ENCODE measurements at regions not wholly inside any gene's neighbourhood (a gene's known extent, or its start where the extent isn't known, plus 50 kb on each side); places are given as distances from the start of the nearest gene placed in this dataset.

- H3K9me3 Mint-ChIP-seq (ENCODE audit: unreplicated experiment), result peaks cover 13% of the 10 kb centered on the region
- no TSS peak for BruUV-seq (replicated peaks)
- TF ChIP-seq CTCF (IDR thresholded peaks at IDR 0.05; ENCODE audit: unreplicated experiment), result no peak
- intact Hi-C loops (cut with micrococcal nuclease), result loop anchor here (2.0 kb wide), 1 partner anchor 46 kb away; no protein-coding TSS in a partner anchor
- no peak overlapping the region for H3K4me3 Mint-ChIP-seq (ENCODE audit: unreplicated experiment)
- H3K4me1 Mint-ChIP-seq (ENCODE audit: insufficient read depth, unreplicated experiment), result peaks cover 31% of the 10 kb centered on the region
- ChIA-PET POLR2A (interaction anchor here (0.9 to 6.3 kb wide), 14 partner anchors 9 to 150 kb away, joined by 3 to 40 read pairs (median 6); no protein-coding TSS in a partner anchor), CTCF (no interaction called here)
- H3K27ac Mint-ChIP-seq (ENCODE audit: low read depth, unreplicated experiment), result peak overlapping the region; percentile 86
- H3K36me3 Mint-ChIP-seq (ENCODE audit: insufficient read depth, unreplicated experiment), result peaks cover 6% of the 10 kb centered on the region
- no peak for DNase-seq (ENCODE audit: unreplicated experiment)
- no peaks in the 10 kb centered on the region for H3K27me3 Mint-ChIP-seq (ENCODE audit: insufficient read depth, unreplicated experiment)
Observed at GRCh38 chr21:38958323-38958705, 152.6 kb downstream of the ETS2 start.

GRCh38 chr21:38957575-38958322 is 152.0 kb downstream of the ETS2 start:
- TF ChIP-seq CTCF (IDR thresholded peaks at IDR 0.05; ENCODE audit: unreplicated experiment), result no peak
- Mint-ChIP-seq H3K4me1 (ENCODE audit: insufficient read depth, unreplicated experiment) (peaks cover 31% of the 10 kb centered on the region), H3K27me3 (ENCODE audit: insufficient read depth, unreplicated experiment) (no peaks in the 10 kb centered on the region), H3K9me3 (ENCODE audit: unreplicated experiment) (peaks cover 13% of the 10 kb centered on the region), H3K27ac (ENCODE audit: low read depth, unreplicated experiment) (peak overlapping the region; percentile 50), H3K4me3 (ENCODE audit: unreplicated experiment) (no peak overlapping the region), H3K36me3 (ENCODE audit: insufficient read depth, unreplicated experiment) (peaks cover 6% of the 10 kb centered on the region)
- no TSS peak for BruUV-seq (replicated peaks)
- ChIA-PET CTCF (interaction anchor here (0.6 to 1.1 kb wide), 2 partner anchors 52 to 154 kb away, joined by 3 read pairs; no protein-coding TSS in a partner anchor), POLR2A (interaction anchor here (0.8 to 6.3 kb wide), 15 partner anchors 10 to 204 kb away, joined by 3 to 40 read pairs (median 5); no protein-coding TSS in a partner anchor)
- intact Hi-C loops (cut with micrococcal nuclease), result loop anchor here (2.0 kb wide), 1 partner anchor 45 kb away; no protein-coding TSS in a partner anchor
- DNase-seq (ENCODE audit: unreplicated experiment), result peak; percentile 23

DNA sequence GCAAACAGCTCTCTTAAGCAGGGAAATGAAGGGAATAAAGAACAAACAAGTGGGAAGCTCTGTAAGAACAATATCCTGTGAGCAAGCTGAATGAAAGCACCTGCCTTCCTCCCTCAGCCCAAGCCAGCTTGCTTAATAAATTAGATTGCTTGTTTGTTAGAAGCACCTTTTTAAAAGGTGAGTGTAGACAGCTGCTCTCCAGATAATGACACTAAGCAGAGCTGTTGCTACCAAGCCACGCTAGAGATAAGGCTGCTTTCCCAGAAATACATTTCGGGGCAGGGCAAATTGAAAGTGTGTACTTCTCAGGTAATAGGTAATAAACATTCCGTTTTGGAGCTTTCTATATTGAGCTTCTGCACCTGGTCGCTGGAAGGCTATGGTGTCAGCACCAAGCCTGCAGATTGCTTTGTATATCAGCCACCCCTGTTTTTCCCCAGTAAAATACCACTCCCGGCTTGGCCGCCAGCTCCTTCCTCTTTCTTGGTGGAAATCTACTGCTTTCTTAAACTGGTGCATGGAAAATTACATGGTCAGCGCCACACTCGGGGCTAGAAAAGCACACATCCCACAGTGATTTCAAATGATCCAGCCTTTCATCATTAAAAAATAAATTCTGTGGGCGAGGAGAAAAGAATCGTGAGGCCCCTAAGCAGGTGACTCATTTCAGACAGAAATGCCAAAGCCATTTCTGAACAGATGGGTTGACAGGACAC is 151.3 kb downstream of the ETS2 start:
- H3K9me3 Mint-ChIP-seq (ENCODE audit: unreplicated experiment), result peaks cover 5% of the 10 kb centered on the region
- H3K27ac Mint-ChIP-seq (ENCODE audit: low read depth, unreplicated experiment), result peak overlapping the region; percentile 50
- H3K36me3 Mint-ChIP-seq (ENCODE audit: insufficient read depth, unreplicated experiment), result no peaks in the 10 kb centered on the region
- no peak for TF ChIP-seq CTCF (IDR thresholded peaks at IDR 0.05; ENCODE audit: unreplicated experiment)
- no peaks in the 10 kb centered on the region for H3K27me3 Mint-ChIP-seq (ENCODE audit: insufficient read depth, unreplicated experiment)
- peak; percentile 6 for DNase-seq (ENCODE audit: unreplicated experiment)
- ChIA-PET CTCF (interaction anchor here (0.5 to 1.1 kb wide), 5 partner anchors 48 to 166 kb away, joined by 3 to 4 read pairs (median 3); no protein-coding TSS in a partner anchor), POLR2A (interaction anchor here (0.7 to 6.3 kb wide), 19 partner anchors 10 to 203 kb away, joined by 3 to 40 read pairs (median 5); no protein-coding TSS in a partner anchor)
- no TSS peak for BruUV-seq (replicated peaks)
- intact Hi-C loops (cut with micrococcal nuclease), result no loop called here
- H3K4me1 Mint-ChIP-seq (ENCODE audit: insufficient read depth, unreplicated experiment), result peaks cover 31% of the 10 kb centered on the region
- H3K4me3 Mint-ChIP-seq (ENCODE audit: unreplicated experiment), result no peak overlapping the region

- DNase-seq (ENCODE audit: unreplicated experiment), result no peak
- peaks cover under 1% of the 10 kb centered on the region for H3K9me3 Mint-ChIP-seq (ENCODE audit: unreplicated experiment)
- no peak overlapping the region for H3K4me3 Mint-ChIP-seq (ENCODE audit: unreplicated experiment)
- no peak for TF ChIP-seq CTCF (IDR thresholded peaks at IDR 0.05; ENCODE audit: unreplicated experiment)
- H3K27ac Mint-ChIP-seq (ENCODE audit: low read depth, unreplicated experiment), result no peak overlapping the region
- POLR2A ChIA-PET, result interaction anchor here (0.6 to 6.3 kb wide), 20 partner anchors 11 to 203 kb away, joined by 3 to 40 read pairs (median 6); no protein-coding TSS in a partner anchor
- BruUV-seq (replicated peaks), result no TSS peak
- CTCF ChIA-PET, result interaction anchor here (0.5 to 1.1 kb wide), 5 partner anchors 48 to 167 kb away, joined by 3 to 4 read pairs (median 3); no protein-coding TSS in a partner anchor
- no peaks in the 10 kb centered on the region for H3K27me3 Mint-ChIP-seq (ENCODE audit: insufficient read depth, unreplicated experiment)
- peaks cover 31% of the 10 kb centered on the region for H3K4me1 Mint-ChIP-seq (ENCODE audit: insufficient read depth, unreplicated experiment)
- intact Hi-C loops (cut with micrococcal nuclease), result no loop called here
- H3K36me3 Mint-ChIP-seq (ENCODE audit: insufficient read depth, unreplicated experiment), result no peaks in the 10 kb centered on the region
Observed at GRCh38 chr21:38956521-38956855, 150.8 kb downstream of the ETS2 start.
